HG03521 (cell line): ENCODE measurements at regions not wholly inside any gene's neighbourhood (a gene's known extent, or its start where the extent isn't known, plus 50 kb on each side); places are given as distances from the start of the nearest gene placed in this dataset.
"Not testable (repeated sequence)": the region's sequence is repeated elsewhere in the genome, so short reads cannot be mapped to it uniquely, and the experiment has no call there.

Experiments used
- ATAC-seq: cut with Tn5 transposase; IDR thresholded peaks from one replicate; pipeline ENCODE4 v1.9.1; 2021; ENCODE audit warnings: mild to moderate bottlenecking, moderate library complexity; ENCODE audit not compliant: unreplicated experiment

DNA sequence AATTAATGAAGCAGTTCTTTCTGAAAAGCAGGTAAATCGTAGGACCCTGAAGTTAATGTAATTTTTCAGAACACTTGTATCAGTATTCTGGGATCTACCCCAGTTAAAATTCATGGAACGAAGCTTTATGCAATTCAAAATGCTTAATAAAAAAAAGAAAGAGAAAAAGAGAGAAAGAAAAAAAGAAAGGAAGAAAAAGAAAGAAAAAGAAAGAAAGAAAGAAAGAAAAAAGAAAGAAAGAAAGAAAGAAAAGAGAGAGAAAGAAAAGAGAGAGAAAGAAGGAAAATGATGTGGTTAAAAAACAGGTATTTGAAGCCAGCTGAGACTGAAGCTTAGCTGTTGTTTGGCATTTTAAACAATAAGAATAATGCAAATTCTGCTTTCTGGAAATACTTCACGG lies 427.4 kb upstream of the AKR1E2 start:
- no peak for ATAC-seq

DNA sequence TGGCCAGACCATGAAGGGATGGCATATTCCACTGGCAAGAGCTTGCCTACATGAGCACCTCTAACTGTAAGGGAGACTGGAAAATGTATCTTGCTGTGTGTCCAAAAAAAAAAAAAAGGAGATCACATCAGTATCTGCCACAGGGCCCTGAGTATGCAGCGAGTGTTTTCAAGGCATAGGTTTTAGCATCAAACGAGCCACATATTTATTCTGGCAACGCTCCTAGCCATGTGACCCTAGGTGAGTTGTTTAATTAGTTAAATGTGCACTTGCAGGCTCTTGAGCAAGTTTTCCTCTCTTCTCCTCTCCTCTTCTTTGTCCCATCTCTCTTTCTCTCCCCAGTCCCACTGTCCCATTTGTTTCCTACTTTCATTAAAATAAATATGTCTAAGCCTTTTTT lies 428.7 kb upstream of the AKR1E2 start:
- no peak for ATAC-seq

DNA sequence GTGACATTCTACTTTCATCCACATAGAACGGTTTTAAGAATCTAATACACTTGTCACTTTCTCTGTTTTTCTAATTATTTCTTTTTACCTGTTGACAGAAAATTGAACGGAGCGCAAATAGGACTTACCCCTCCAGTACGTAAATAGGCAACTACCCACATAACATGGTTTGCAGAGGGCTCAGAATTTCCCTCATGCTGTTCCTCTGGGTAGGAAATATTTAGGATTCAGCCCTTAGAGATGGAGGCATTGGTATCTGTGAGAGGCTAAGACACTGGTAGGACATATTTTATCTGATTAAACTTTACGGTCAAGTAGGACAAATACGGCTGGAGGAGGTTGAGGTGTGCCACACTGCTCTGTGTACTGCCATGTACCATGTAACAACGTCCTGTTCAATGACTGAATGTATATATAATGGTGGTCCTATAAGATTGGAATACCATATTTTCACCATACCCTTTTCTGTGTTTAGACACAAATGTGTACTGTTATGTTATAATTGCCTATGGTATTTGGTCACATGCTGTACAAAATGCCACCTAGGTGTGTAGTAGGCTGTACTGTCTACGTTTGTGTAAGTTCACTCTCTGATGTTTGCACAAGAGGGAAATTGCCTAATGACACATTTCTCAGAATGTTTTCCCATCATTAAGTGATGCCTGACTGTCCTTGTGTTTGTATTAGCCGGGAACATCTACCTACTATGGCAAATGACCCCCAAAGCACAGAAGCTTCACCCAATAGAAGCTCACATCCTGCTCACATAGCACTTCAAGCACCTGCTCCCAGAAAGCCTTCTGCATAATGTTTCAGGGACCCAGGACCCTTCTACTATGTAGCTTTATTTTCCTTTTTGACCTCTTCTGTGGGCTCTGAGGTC lies 429.4 kb upstream of the AKR1E2 start:
- no peak for ATAC-seq

DNA sequence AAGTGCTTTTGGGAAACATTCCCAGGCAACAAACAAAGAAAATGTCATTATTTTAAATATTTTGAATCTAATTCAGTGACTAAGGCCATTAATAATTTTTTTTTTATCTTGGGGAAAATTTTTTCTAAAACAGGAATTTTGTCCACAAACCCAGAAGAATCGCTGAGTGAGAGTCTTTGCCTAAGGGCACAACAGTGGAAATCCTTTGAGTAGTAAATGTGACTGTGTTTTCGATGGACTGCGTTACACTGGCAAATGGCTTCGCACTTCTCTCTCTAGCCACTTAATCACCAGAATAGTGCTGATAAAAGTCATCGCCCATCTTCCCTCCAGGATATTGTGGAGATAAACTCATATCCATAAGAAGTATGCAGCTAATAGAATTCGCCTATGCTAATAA lies 430.3 kb upstream of the AKR1E2 start:
- no peak for ATAC-seq

DNA sequence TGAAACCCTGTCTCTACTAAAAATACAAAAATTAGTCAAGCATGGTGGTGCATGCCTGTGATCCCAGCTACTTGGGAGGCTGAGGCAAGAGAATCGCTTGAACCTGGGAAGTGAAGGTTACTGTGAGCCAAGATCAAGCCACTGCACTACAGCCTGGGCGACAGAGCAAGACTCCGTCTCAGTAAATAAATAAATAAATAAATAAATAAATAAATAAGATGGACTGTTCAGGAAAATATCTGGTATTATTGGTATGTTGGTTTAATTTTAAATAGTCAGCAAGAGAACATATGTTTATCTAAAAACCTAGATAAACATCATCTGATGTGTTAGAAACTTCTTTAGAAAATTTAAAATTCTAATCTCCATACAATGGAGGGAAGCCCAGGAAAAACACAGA lies 431.6 kb upstream of the AKR1E2 start:
- ATAC-seq: not testable (repeated sequence)

DNA sequence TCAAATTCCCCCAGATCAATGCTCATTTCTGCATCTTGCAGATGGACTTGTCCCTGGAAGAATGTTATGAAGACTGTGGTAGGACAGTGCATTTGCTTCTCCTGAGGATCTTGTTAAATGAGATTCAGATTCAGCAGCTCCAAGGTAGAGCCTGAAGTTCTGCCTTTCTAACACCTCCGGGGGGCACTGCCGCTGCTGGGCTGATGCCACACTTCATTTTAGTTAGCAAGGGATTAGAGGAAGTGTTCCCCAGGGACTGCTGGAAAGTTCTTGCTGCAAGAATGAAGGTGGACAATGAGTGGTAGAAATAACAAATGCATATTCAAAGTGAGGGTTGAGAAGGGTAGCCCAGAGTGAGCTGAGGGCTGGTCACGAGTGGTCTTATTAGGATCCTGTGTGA lies 434.3 kb upstream of the AKR1E2 start:
- no peak for ATAC-seq

DNA sequence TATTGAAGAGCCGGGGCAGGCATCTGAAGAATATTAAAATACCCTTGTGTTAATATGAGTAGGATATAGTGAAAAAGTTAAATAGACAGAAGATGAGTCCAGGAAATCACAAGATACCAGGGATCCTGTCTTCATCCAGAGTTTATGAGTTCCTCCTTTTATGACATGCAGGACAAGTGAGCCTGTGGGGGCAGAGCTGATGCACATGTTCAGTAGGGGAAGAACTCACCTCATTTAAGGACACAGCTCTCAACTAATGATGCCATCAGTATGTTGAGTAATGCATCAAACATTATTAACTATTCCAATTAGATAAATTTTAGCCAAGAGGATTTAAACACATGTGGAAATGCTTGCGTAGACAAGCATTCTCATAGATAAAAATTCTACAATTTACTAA lies 435.8 kb upstream of the AKR1E2 start:
- no peak for ATAC-seq

DNA sequence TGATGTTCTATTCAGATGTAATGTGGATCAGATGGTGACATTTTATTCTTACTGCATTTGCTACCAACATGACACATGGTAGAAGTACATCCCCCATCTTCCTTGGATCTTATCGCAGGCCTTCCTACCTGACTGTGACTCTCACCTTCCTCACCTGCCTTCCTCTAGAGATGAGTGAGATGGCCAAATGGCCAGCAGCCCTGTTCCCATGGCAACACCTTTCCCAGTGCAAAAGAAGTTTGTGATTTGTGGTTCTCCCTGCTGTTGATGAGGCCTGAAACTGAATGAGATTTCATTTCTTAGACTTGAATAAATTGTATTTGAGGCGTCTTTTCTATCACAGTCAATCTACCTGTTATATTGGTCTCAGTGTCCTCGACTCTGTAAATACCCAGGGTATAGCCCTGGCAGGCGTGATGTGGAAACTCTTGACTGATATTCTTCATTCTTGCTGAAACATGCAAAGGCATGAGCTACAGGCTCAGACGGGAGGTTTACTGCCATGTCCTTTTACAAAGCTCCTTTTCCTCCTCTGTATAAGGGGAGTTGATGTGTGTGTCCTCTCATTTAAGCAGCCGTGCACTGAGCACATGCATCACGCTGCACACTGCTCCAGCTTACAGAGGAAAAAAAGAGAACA lies 440.7 kb upstream of the AKR1E2 start:
- no peak for ATAC-seq

DNA sequence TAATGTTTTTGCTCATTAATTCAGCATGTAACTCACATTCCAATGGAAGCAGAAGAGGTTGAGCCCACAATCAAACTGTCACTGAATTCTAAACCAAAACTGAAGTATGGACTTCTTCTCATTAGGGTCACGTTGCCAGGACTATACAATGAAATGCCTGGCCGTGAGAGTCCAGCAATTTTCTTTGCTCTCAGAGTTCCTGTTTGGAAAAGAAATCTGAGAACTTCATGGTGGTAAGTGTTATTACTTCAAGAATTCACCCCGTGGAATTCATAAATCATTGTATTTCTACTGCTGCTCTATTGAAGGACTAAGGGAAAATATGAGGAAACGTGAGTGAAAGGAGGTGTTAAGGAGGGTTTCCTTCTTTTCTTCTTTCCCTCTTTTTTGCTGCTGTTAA lies 441.8 kb upstream of the AKR1E2 start:
- no peak for ATAC-seq

DNA sequence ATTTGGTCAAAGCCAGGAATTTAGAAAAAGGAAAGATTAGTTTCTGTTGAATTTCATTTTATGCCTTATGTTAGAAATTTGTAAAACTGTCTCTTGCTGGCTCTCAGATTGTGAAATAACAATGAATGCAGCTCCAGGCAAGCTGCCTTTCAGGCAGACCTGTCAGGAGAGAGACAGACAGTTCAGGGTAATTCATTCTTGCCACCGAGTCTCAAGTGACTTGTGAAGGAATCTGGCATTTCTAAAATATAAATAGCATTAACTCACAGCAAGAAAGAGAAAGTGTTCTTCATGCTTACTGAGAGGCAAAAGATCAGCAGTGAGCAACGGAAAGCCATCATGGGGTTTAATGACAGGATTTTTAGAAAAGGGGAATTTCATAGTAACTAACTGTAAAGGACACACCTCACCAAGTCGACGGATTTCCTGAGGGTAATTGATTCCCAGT lies 442.3 kb upstream of the AKR1E2 start:
- ATAC-seq: no peak

DNA sequence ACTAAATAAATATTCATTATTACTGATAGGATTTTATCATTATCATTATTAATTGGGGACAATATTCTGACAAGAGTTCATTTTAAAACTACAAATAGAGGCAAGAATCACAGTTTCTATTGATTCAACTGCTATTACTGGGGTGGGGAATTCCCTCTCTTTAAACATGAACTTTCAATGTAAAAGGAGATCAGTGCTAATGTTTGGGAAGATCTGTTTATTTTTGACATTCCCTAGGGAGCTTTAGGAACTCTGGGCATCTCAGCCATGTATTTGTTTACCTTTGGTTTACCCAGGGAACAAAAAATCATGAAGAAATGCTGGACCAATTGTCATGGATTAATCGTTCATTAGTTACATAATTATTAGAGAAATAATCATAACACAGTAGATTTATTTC lies 443.2 kb upstream of the AKR1E2 start:
- ATAC-seq: no peak

DNA sequence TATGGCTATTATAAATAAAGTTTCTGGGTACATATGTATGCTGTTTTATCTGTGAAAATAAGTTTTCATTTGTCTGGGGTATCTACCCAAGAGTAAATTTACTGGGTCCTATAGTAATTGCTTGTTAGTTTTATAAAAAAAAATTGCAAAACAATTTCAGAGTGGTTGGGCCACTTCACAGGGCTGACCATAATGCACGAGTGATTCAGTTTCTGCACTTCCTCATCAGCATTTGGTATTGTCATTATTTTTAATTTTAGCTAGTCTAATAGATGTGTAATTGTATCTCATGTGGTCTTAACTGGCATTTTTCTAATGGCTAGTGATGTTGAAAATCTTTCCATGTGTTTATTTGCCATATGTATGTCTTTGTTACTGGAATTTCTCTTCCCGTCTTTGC lies 452.4 kb upstream of the AKR1E2 start:
- no peak for ATAC-seq

DNA sequence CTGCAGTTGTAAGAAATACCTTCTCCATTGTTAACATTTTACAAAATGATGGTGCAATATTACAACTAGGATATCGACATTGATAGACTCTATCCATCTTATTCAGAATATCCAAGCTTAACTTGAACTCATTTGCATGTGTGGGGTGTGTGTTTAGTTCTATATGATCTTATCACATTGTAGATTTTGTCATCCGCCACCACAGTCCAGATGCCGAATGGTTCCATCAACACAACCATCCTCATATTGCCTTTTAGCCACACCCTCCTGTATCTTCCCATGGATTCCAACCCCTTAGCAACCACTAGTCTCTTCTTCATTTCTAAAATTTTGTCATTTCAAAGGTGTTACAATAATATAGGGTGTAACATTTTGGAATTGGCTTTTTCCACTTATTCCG lies 452.9 kb upstream of the AKR1E2 start:
- ATAC-seq: no peak

DNA sequence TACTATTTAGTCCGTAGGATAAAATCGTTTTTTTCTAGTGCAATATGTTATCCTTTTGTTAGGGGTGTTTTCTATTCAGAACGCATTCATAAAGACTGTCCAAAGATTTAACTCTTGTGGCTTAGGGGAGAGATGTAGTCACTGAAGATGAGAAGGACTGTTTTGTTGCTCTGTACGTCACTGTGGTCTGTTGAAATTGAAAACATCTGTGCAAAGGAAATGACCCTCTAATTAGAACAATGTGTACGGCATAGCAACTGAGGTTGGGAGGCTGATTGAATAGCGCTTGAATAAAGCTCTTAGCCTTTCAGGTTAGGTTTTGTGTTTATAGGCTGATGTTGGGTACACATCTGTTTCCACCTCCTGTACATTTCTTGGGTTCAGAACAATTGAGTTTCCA lies 453.4 kb upstream of the AKR1E2 start:
- no peak for ATAC-seq

DNA sequence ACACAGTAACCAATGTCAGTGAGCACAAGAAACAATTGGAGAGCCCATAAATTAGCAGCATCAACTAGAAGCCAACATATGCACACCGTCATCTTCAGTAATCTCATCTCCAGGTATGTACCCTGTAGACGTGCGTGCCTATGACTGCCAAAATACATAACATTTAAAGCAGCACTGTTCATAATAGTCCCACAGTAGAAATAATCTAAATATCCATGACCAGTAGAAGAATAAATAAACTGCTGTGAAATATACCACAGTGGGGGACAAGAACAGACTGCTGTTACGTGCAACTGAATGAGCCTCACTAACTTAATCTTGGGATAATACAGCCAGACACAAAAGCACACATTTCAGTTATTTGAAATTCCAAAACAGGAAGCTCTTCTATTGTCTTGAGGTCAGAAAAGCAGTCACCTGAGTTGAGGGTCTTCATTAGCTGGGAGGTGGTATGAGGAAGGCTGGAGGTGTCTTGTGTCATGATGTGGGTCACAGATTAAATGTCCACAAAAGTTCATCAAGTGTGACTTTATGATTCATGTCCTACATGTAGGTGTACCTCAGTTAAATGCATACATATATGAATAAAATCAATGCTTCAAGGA lies 454.2 kb upstream of the AKR1E2 start:
- ATAC-seq: no peak

DNA sequence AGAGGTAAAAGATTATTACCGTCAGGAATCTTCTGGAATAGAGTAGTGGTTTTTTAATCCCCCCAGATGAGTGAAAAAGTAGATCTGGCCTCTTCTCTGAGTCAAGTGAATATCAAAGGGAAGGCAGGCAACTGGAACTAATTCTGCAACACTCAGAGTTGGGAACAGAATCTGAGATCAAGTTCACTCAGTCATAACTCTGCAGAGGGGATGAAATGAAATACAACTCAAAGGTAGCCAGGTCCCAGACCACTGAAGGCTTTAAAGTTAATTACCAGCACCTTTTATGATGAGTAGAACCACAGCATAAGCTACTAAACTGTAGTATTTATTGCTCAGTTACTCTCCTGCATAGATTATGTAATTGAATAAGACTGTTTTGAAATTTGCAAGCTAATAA lies 455.6 kb upstream of the AKR1E2 start:
- no peak for ATAC-seq

DNA sequence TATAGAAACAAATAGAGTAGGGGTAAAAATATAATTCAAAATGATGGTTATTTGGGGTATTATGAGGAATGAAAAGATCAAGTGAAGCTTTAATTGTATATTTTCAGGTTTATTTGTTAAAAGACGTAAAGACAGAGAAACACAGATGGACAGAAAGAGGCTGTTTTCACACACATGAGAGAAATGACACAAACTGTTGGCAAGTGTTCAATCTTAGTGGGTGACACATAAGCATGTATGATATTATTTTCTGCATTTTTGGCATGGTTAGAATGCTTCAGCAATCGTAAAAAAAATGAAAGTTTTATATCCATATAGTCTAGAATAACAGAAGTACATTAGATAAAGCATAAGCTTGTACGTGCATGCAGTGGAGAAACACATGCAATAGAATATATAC lies 464.4 kb upstream of the AKR1E2 start:
- no peak for ATAC-seq

DNA sequence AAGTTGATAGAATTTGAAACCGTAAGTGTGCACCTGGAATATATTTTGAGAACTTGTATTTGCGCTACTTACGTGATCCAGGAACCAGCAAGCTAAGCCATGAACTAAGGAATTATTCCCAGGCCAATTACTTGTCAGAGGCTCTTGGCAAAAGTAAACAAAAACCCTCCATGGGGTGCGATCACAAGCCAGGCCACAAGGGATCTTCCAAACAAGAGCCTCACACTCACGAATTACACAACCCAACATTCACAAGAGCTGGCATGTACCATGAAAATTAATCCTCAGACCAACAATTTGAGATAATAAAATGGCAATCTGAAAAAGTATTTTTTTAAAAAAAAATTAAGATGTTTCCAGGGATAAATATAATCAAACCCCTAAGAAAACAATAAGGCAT lies 467.0 kb upstream of the AKR1E2 start:
- ATAC-seq: no peak

DNA sequence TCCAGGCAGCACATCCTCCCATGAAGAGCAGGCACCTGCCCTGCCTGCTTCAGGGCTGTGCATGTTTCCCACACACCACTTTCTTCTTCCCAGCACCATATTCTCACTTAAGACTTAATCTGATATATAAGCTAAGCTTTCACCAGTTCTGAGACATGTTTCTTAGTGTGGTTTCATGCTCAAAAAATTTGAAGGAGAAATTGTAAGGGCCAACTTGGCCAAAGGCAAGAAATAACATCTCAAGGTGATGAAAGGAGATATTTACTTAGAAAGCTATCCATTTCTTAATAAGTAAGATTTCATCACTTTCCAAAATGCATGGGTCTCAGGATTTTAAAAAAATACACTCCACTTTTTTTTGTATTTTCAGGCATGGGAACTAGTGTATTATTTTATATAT lies 468.1 kb upstream of the AKR1E2 start:
- ATAC-seq: no peak

DNA sequence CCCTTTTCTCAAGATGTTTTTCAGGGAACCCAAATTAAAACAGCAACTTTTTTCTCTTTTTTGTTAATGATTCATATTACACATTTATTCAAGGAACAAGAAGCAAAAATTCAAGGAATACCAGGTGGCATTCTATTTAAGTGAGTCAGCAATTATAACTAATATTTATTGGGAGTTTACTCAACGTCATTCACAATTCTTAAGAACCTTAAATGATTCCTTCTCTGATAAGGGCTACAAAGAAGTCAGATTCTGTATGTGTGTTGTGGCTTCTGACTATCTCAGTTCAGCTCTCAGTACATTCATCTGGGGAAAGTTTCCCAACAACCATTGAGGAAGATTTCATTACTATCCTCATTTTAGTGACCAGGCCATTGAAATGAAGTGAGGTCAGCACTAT lies 470.7 kb upstream of the AKR1E2 start:
- ATAC-seq: no peak

DNA sequence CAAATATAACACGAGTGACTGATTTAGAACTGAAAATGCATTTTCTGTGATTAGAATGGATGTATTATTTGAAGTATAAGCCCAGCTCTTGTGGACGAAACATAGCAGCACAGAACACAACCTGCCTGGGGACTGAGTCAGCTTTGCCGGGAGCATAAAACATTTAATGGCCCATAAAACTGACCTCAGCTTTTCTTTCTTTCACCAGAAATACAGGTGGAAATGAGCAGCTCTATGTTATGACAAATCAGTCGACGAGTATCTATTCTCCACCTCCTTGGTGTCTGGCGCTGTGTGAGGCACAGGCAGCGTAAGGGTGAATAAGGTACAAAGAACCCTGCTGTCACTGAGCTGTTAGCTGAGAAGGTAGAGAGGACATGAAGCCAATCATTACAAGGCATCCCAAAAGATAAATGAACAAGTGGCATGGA lies 471.6 kb upstream of the AKR1E2 start:
- no peak for ATAC-seq

DNA sequence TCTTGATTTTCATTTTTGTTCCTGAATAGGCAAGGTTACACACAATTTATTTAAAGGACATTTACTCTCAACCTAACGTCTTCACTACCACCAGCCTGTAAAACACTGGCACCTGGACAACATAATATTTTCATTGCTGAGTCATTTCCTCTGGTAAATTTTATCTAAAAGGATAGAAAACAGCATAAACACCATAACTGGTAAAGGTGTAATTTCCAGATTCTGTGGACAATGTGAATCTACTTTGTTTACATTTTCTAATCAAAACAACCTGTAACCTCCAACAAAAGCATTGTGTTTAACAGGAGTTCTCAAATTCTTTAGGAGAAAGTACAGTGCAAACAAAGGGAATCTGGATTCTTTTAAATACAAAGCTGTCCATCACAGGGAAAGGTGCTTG lies 472.0 kb upstream of the AKR1E2 start:
- ATAC-seq: no peak
